LNCaP clone FGC (cell line): ENCODE measurements at regions not wholly inside any gene's neighbourhood (a gene's known extent, or its start where the extent isn't known, plus 50 kb on each side); places are given as distances from the start of the nearest gene placed in this dataset.

Source experiments
- DNase-seq: peaks from one replicate; pipeline ENCODE4 v3.0.0-alpha.2; 2011; ENCODE audit warnings: low read depth
- H3K4me3 ChIP-seq: 2 replicates; pipeline ENCODE4 v1.5.1; 2011; ENCODE audit warnings: mild to moderate bottlenecking, low read depth, low read length, control low read depth
- CTCF ChIP-seq: IDR thresholded peaks from 2 replicates; pipeline ENCODE4 v1.5.1; 2012; ENCODE audit warnings: mild to moderate bottlenecking; ENCODE audit not compliant: control insufficient read depth, insufficient read depth; ENCODE audit errors: extremely low read depth

GRCh38 chr10:36581237-36581636 is 544.2 kb upstream of the ANKRD30A start:
- no peak for TF ChIP-seq CTCF
- DNase-seq = no peak
- H3K4me3 ChIP-seq = no peak overlapping the region

- no peak for TF ChIP-seq CTCF
- DNase-seq = no peak
- no peak overlapping the region for H3K4me3 ChIP-seq
These were observed 547.1 kb upstream of the ANKRD30A start for GRCh38 chr10:36578306-36578705.

- no peak overlapping the region for H3K4me3 ChIP-seq
- TF ChIP-seq CTCF = no peak
- DNase-seq = no peak
These were observed 548.3 kb upstream of the ANKRD30A start for GRCh38 chr10:36577126-36577525.

DNA sequence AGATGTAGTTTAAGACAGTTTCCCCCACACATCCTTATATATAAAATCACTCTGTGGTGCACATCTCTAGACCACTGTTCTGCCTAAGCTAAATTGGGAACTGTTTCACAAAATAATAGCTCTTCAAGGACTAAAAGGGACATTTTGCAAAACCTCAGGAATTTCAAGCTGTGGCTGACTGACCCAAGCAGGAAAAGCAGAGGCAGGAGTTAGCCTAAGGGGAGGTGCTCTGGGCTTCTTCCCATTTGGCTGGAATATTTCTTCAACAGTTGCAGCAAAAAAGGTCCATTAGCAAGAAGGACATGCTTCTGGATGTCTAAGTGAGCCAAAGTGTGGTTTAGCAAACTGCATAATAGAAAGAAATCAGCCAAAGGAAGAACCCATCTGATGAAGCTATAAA is 551.2 kb upstream of the ANKRD30A start:
- no peak for TF ChIP-seq CTCF
- no peak for DNase-seq
- H3K4me3 ChIP-seq = no peak overlapping the region

DNA sequence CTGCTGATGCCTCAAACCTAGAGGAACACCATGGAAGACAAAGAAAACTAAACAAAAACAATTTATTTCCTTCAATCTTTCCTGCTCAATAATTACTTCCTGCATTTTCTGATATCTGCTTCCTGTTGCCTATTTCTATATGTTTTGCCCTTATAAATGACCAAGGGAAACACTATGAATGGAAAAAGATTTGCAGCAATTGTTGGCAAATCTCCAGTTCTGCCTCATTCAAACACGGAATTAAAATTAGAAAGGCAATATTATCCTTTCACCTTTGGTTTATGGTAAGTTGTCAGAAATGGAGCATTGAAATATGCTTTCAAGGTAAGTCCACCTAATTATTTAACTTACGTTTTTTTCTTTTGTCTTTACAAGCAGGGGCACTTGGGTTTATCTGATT is 552.2 kb upstream of the ANKRD30A start:
- no peak overlapping the region for H3K4me3 ChIP-seq
- TF ChIP-seq CTCF = no peak
- DNase-seq = no peak

GRCh38 chr10:36564433-36564832 is 561.0 kb upstream of the ANKRD30A start:
- no peak overlapping the region for H3K4me3 ChIP-seq
- no peak for TF ChIP-seq CTCF

GRCh38 chr10:36559412-36560400 is 565.7 kb upstream of the ANKRD30A start:
- no peak for DNase-seq
- TF ChIP-seq CTCF = no peak
- no peak overlapping the region for H3K4me3 ChIP-seq

More at GRCh38 chr10:36564433-36564832, 561.0 kb upstream of the ANKRD30A start:
- no peak for DNase-seq
